ENCODE measurements at regions not wholly inside any gene's neighbourhood (a gene's known extent, or its start where the extent isn't known, plus 50 kb on each side); places are given as distances from the start of the nearest gene placed in this dataset.

- DNase-seq (no peak), ATAC-seq (no peak)
- POLR2A ChIA-PET: no interaction called here
- H3K4me1 Mint-ChIP-seq: no peaks in the 10 kb centered on the region
- H3K9me3 Mint-ChIP-seq: peaks cover 0 to 17% (median 6%) of the 10 kb centered on the region in 9 donors
- H3K27me3 Mint-ChIP-seq: no peaks in the 10 kb centered on the region
- no peak overlapping the region for H3K4me3 Mint-ChIP-seq
- no peaks in the 10 kb centered on the region for H3K36me3 Mint-ChIP-seq
- no peak overlapping the region for H3K27ac Mint-ChIP-seq
Measured at GRCh38 chr3:162337630-162338029, 841.0 kb downstream of the OTOL1 start.

GRCh38 chr3:162338514-162338913 is 841.9 kb downstream of the OTOL1 start:
- Mint-ChIP-seq H3K27me3 (no peaks in the 10 kb centered on the region), H3K9me3 (peaks cover 0 to 11% (median 5%) of the 10 kb centered on the region in 9 donors), H3K36me3 (no peaks in the 10 kb centered on the region), H3K4me1 (no peaks in the 10 kb centered on the region), H3K27ac (no peak overlapping the region), H3K4me3 (no peak overlapping the region)
- DNase-seq (no peak), ATAC-seq (no peak)
- POLR2A ChIA-PET: no interaction called here

GRCh38 chr3:162348912-162349311 is 852.3 kb downstream of the OTOL1 start:
- ATAC-seq (no peak), DNase-seq (no peak)
- H3K27me3 Mint-ChIP-seq: no peaks in the 10 kb centered on the region
- peaks cover 0 to 8% (median 0%) of the 10 kb centered on the region in 9 donors for H3K9me3 Mint-ChIP-seq
- POLR2A ChIA-PET: no interaction called here
- H3K4me1 Mint-ChIP-seq: no peaks in the 10 kb centered on the region
- no peak overlapping the region for H3K4me3 Mint-ChIP-seq
- no peak overlapping the region for H3K27ac Mint-ChIP-seq
- H3K36me3 Mint-ChIP-seq: no peaks in the 10 kb centered on the region

GRCh38 chr3:162353414-162353813 is 856.8 kb downstream of the OTOL1 start:
- no peak for ATAC-seq
- H3K4me1 Mint-ChIP-seq: no peaks in the 10 kb centered on the region
- H3K27me3 Mint-ChIP-seq: no peaks in the 10 kb centered on the region
- H3K9me3 Mint-ChIP-seq: peaks cover 0 to 6% (median 0%) of the 10 kb centered on the region in 9 donors
- no peak overlapping the region for H3K27ac Mint-ChIP-seq
- no peak for DNase-seq
- POLR2A ChIA-PET: no interaction called here
- H3K36me3 Mint-ChIP-seq: no peaks in the 10 kb centered on the region
- no peak overlapping the region for H3K4me3 Mint-ChIP-seq

GRCh38 chr3:162354356-162354755 is 857.7 kb downstream of the OTOL1 start:
- Mint-ChIP-seq H3K9me3 (peaks cover 0 to 9% (median 3%) of the 10 kb centered on the region in 9 donors), H3K36me3 (no peaks in the 10 kb centered on the region), H3K4me1 (no peaks in the 10 kb centered on the region), H3K27ac (no peak overlapping the region), H3K27me3 (no peaks in the 10 kb centered on the region), H3K4me3 (no peak overlapping the region)
- no peak for ATAC-seq
- POLR2A ChIA-PET: no interaction called here
- DNase-seq: no peak

- Mint-ChIP-seq H3K4me3 (no peak overlapping the region), H3K27me3 (no peaks in the 10 kb centered on the region)
Measured at GRCh38 chr3:162365066-162365719, 868.6 kb downstream of the OTOL1 start.

GRCh38 chr3:162366166-162366766 is 869.7 kb downstream of the OTOL1 start:
- Mint-ChIP-seq H3K4me1 (no peaks in the 10 kb centered on the region), H3K4me3 (no peak overlapping the region)

More at GRCh38 chr3:162365066-162365719, 868.6 kb downstream of the OTOL1 start:
- peaks cover 0 to 21% (median 3%) of the 10 kb centered on the region in 9 donors for H3K9me3 Mint-ChIP-seq
- ATAC-seq: no peak
- POLR2A ChIA-PET: no interaction called here
- H3K27ac Mint-ChIP-seq: no peak overlapping the region
- H3K4me1 Mint-ChIP-seq: no peaks in the 10 kb centered on the region
- no peak for DNase-seq
- H3K36me3 Mint-ChIP-seq: no peaks in the 10 kb centered on the region

GRCh38 chr3:162367429-162368260 is 871.0 kb downstream of the OTOL1 start:
- Mint-ChIP-seq H3K9me3 (peaks cover 0 to 25% (median 3%) of the 10 kb centered on the region in 9 donors), H3K27me3 (no peaks in the 10 kb centered on the region), H3K36me3 (no peaks in the 10 kb centered on the region), H3K4me1 (no peaks in the 10 kb centered on the region), H3K4me3 (no peak overlapping the region), H3K27ac (no peak overlapping the region)
- POLR2A ChIA-PET: no interaction called here
- no peak for ATAC-seq
- DNase-seq: no peak

More at GRCh38 chr3:162366166-162366766, 869.7 kb downstream of the OTOL1 start:
- POLR2A ChIA-PET: no interaction called here
- no peak for DNase-seq
- no peak overlapping the region for H3K27ac Mint-ChIP-seq
- H3K27me3 Mint-ChIP-seq: no peaks in the 10 kb centered on the region
- peaks cover 0 to 21% (median 3%) of the 10 kb centered on the region in 9 donors for H3K9me3 Mint-ChIP-seq
- H3K36me3 Mint-ChIP-seq: no peaks in the 10 kb centered on the region
- no peak for ATAC-seq

GRCh38 chr3:162368417-162368816 is 871.8 kb downstream of the OTOL1 start:
- Mint-ChIP-seq H3K4me3 (no peak overlapping the region), H3K9me3 (peaks cover 0 to 32% (median 4%) of the 10 kb centered on the region in 9 donors), H3K27me3 (no peaks in the 10 kb centered on the region), H3K36me3 (no peaks in the 10 kb centered on the region), H3K4me1 (no peaks in the 10 kb centered on the region), H3K27ac (no peak overlapping the region)
- POLR2A ChIA-PET: no interaction called here
- ATAC-seq (no peak), DNase-seq (no peak)

- POLR2A ChIA-PET: no interaction called here
- ATAC-seq (no peak), DNase-seq (no peak)
- no peak overlapping the region for H3K27ac Mint-ChIP-seq
- no peaks in the 10 kb centered on the region for H3K4me1 Mint-ChIP-seq
- no peaks in the 10 kb centered on the region for H3K36me3 Mint-ChIP-seq
- no peak overlapping the region for H3K4me3 Mint-ChIP-seq
- no peaks in the 10 kb centered on the region for H3K27me3 Mint-ChIP-seq
- H3K9me3 Mint-ChIP-seq: peaks cover 0 to 33% (median 4%) of the 10 kb centered on the region in 9 donors
Measured at GRCh38 chr3:162369306-162369705, 872.7 kb downstream of the OTOL1 start.

GRCh38 chr3:162370141-162370540 is 873.5 kb downstream of the OTOL1 start:
- Mint-ChIP-seq H3K27ac (no peak overlapping the region), H3K9me3 (peaks cover 0 to 33% (median 4%) of the 10 kb centered on the region in 9 donors), H3K4me1 (no peaks in the 10 kb centered on the region), H3K27me3 (no peaks in the 10 kb centered on the region), H3K4me3 (no peak overlapping the region), H3K36me3 (no peaks in the 10 kb centered on the region)
- no peak for ATAC-seq
- DNase-seq: no peak
- POLR2A ChIA-PET: no interaction called here

- H3K4me3 Mint-ChIP-seq: no peak overlapping the region
- H3K27ac Mint-ChIP-seq: no peak overlapping the region
- peaks cover 0 to 22% (median 3%) of the 10 kb centered on the region in 9 donors for H3K9me3 Mint-ChIP-seq
- ATAC-seq (no peak), DNase-seq (no peak)
- no peaks in the 10 kb centered on the region for H3K27me3 Mint-ChIP-seq
- H3K36me3 Mint-ChIP-seq: no peaks in the 10 kb centered on the region
- H3K4me1 Mint-ChIP-seq: no peaks in the 10 kb centered on the region
- POLR2A ChIA-PET: no interaction called here
Measured at GRCh38 chr3:162376761-162377160, 880.2 kb downstream of the OTOL1 start.

GRCh38 chr3:162377608-162378007 is 881.0 kb downstream of the OTOL1 start:
- POLR2A ChIA-PET: no interaction called here
- Mint-ChIP-seq H3K4me3 (no peak overlapping the region), H3K27me3 (no peaks in the 10 kb centered on the region), H3K4me1 (no peaks in the 10 kb centered on the region), H3K9me3 (peaks cover 0 to 19% (median 3%) of the 10 kb centered on the region in 9 donors), H3K36me3 (no peaks in the 10 kb centered on the region), H3K27ac (no peak overlapping the region)
- DNase-seq (no peak), ATAC-seq (no peak)

All from naive thymus-derived CD8-positive, alpha-beta T cell (primary cell).